GM21717 (cell line): ENCODE measurements at regions not wholly inside any gene's neighbourhood (a gene's known extent, or its start where the extent isn't known, plus 50 kb on each side); places are given as distances from the start of the nearest gene placed in this dataset.

Experiments
- ATAC-seq: cut with Tn5 transposase; IDR thresholded peaks from one replicate; pipeline ENCODE4 v1.9.1; 2021; ENCODE audit warnings: mild to moderate bottlenecking, moderate library complexity; ENCODE audit not compliant: unreplicated experiment

GRCh38 chr11:123378096-123378495 lies 52.0 kb upstream of the GRAMD1B start:
- no peak for ATAC-seq

GRCh38 chr11:123377355-123377754 lies 52.7 kb upstream of the GRAMD1B start:
- no peak for ATAC-seq

- ATAC-seq = no peak
These were observed 54.2 kb upstream of the GRAMD1B start for GRCh38 chr11:123375832-123376231.

GRCh38 chr11:123374622-123374968 lies 55.5 kb upstream of the GRAMD1B start:
- ATAC-seq = no peak

GRCh38 chr11:123373754-123374621 lies 56.1 kb upstream of the GRAMD1B start:
- no peak for ATAC-seq

GRCh38 chr11:123371506-123372297 lies 58.4 kb upstream of the GRAMD1B start:
- no peak for ATAC-seq

GRCh38 chr11:123366924-123367323 lies 63.1 kb upstream of the GRAMD1B start:
- ATAC-seq = no peak

GRCh38 chr11:123365955-123366354 lies 64.1 kb upstream of the GRAMD1B start:
- no peak for ATAC-seq

GRCh38 chr11:123364080-123364479 lies 66.0 kb upstream of the GRAMD1B start:
- no peak for ATAC-seq

- ATAC-seq = no peak
These were observed 66.5 kb upstream of the GRAMD1B start for GRCh38 chr11:123363556-123363955.

- no peak for ATAC-seq
These were observed 67.1 kb upstream of the GRAMD1B start for GRCh38 chr11:123362941-123363340.

- no peak for ATAC-seq
These were observed 67.9 kb upstream of the GRAMD1B start for GRCh38 chr11:123362186-123362585.

GRCh38 chr11:123361110-123361509 lies 69.0 kb upstream of the GRAMD1B start:
- ATAC-seq = no peak

GRCh38 chr11:123360267-123360936 lies 69.7 kb upstream of the GRAMD1B start:
- no peak for ATAC-seq

- ATAC-seq = peak; percentile 75
These were observed 71.9 kb upstream of the GRAMD1B start for GRCh38 chr11:123357990-123358827.

GRCh38 chr11:123357353-123357989 lies 72.6 kb upstream of the GRAMD1B start:
- peak; percentile 4 for ATAC-seq

GRCh38 chr11:123356539-123356938 lies 73.5 kb upstream of the GRAMD1B start:
- no peak for ATAC-seq

GRCh38 chr11:123354371-123354975 lies 75.6 kb upstream of the GRAMD1B start:
- ATAC-seq = no peak

- ATAC-seq = no peak
These were observed 78.7 kb upstream of the GRAMD1B start for GRCh38 chr11:123351375-123351774.

GRCh38 chr11:123349382-123349781 lies 80.7 kb upstream of the GRAMD1B start:
- no peak for ATAC-seq
